ENCODE measurements at regions not wholly inside any gene's neighbourhood (a gene's known extent, or its start where the extent isn't known, plus 50 kb on each side); places are given as distances from the start of the nearest gene placed in this dataset.

GRCh38 chr2:58769111-58769863 lies 528.2 kb upstream of the FANCL start:
- no peak for TF ChIP-seq CTCF (IDR thresholded peaks at IDR 0.05; ENCODE audit: insufficient read depth, low read length, poor library complexity, severe bottlenecking)
- TF ChIP-seq EZH2phosphoT487 (conservative IDR thresholded peaks at IDR 0.05; ENCODE audit: low read length): no peak
